ENCODE measurements at regions not wholly inside any gene's neighbourhood (a gene's known extent, or its start where the extent isn't known, plus 50 kb on each side); places are given as distances from the start of the nearest gene placed in this dataset.

DNA sequence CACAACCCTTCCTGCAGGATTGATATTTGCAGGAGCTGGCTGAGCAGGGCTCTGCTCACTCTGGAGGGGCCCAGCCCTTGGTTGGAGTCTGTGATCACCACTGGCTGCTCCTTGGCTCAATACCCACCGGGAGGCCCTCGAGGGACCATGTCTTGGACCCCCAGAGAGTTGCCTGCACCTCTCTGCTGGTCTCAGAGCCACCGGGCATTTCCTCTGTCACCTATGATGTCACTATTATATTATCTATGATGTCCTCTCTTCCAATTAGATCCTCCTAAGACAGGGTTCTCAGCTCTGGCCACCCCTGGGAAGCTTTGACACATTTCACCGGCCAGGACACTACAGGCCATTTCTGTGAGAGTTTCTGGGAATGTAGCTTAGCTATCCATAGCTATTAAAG is 113.1 kb downstream of the PDCL3 start:
- no peak overlapping the region for H3K4me3 ChIP-seq (ENCODE audit: low read depth, low read length, poor library complexity, severe bottlenecking)
- H3K9ac ChIP-seq (ENCODE audit: low read length), result no peak overlapping the region
- no peaks in the 10 kb centered on the region for H3K9me3 ChIP-seq (ENCODE audit: low read length)
- no peaks in the 10 kb centered on the region for H3K36me3 ChIP-seq (ENCODE audit: insufficient read depth, low read length)
- no peaks in the 10 kb centered on the region for H3K79me2 ChIP-seq (ENCODE audit: insufficient read depth, low read length)
- H3K9me2 ChIP-seq (ENCODE audit: low read depth, low read length), result no peaks in the 10 kb centered on the region
- H3K4me1 ChIP-seq (ENCODE audit: insufficient read depth, low read length, severe bottlenecking), result no peaks in the 10 kb centered on the region
- H2AFZ ChIP-seq (ENCODE audit: low read length), result no peak overlapping the region
- no peaks in the 10 kb centered on the region; the same call in 1 of the 2 replicates for H3K27me3 ChIP-seq (ENCODE audit: insufficient read depth, low read length)
- H3F3A ChIP-seq (ENCODE audit: insufficient read depth, low read length), result no peaks in the 10 kb centered on the region
- TF ChIP-seq CTCF (IDR thresholded peaks at IDR 0.05; ENCODE audit: low read length), result no peak
- no peak for TF ChIP-seq EZH2 (IDR thresholded peaks at IDR 0.05; ENCODE audit: borderline replicate concordance, low read length)
- H3K4me2 ChIP-seq (ENCODE audit: low read length), result no peak overlapping the region
- no peaks in the 10 kb centered on the region for H4K20me1 ChIP-seq (ENCODE audit: insufficient read depth, low read length)
- no peak overlapping the region for H3K27ac ChIP-seq (ENCODE audit: low read depth, low read length, poor library complexity, severe bottlenecking)

DNA sequence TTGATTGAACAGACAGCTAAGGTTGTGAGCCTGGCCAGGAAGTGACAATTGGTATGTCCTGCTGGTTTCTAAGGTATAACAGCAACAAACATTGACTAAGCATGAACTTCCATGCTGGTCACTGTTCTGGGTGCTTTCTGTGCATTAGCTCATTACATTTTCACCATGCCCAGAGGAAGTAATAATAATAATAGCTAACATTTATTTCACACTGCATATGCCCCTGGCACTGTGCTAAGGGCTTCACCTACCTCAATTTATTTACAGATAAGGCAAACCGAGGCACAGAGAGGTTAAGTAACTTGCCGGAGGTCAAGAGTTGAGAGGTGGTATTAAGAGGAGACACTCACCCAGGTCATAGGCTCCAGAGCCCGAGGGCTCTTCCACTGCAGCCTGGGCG is 113.6 kb downstream of the PDCL3 start:
- no peak overlapping the region for H3K27ac ChIP-seq (ENCODE audit: low read depth, low read length, poor library complexity, severe bottlenecking)
- H3K4me1 ChIP-seq (ENCODE audit: insufficient read depth, low read length, severe bottlenecking), result no peaks in the 10 kb centered on the region
- no peaks in the 10 kb centered on the region for H3K9me2 ChIP-seq (ENCODE audit: low read depth, low read length)
- H3F3A ChIP-seq (ENCODE audit: insufficient read depth, low read length), result no peaks in the 10 kb centered on the region
- H3K4me3 ChIP-seq (ENCODE audit: low read depth, low read length, poor library complexity, severe bottlenecking), result no peak overlapping the region
- no peaks in the 10 kb centered on the region for H3K9me3 ChIP-seq (ENCODE audit: low read length)
- TF ChIP-seq EZH2 (IDR thresholded peaks at IDR 0.05; ENCODE audit: borderline replicate concordance, low read length) (no peak), CTCF (IDR thresholded peaks at IDR 0.05; ENCODE audit: low read length) (no peak)
- no peaks in the 10 kb centered on the region for H4K20me1 ChIP-seq (ENCODE audit: insufficient read depth, low read length)
- H3K4me2 ChIP-seq (ENCODE audit: low read length), result no peak overlapping the region
- H3K27me3 ChIP-seq (ENCODE audit: insufficient read depth, low read length), result no peaks in the 10 kb centered on the region; the same call in 1 of the 2 replicates
- H3K36me3 ChIP-seq (ENCODE audit: insufficient read depth, low read length), result no peaks in the 10 kb centered on the region
- H2AFZ ChIP-seq (ENCODE audit: low read length), result no peak overlapping the region
- no peak overlapping the region for H3K9ac ChIP-seq (ENCODE audit: low read length)
- no peaks in the 10 kb centered on the region for H3K79me2 ChIP-seq (ENCODE audit: insufficient read depth, low read length)

- Histone ChIP-seq H3K9me3 (ENCODE audit: low read length) (no peaks in the 10 kb centered on the region), H3F3A (ENCODE audit: insufficient read depth, low read length) (no peaks in the 10 kb centered on the region), H2AFZ (ENCODE audit: low read length) (no peak overlapping the region), H3K4me2 (ENCODE audit: low read length) (no peak overlapping the region), H3K79me2 (ENCODE audit: insufficient read depth, low read length) (no peaks in the 10 kb centered on the region), H3K36me3 (ENCODE audit: insufficient read depth, low read length) (no peaks in the 10 kb centered on the region), H3K9me2 (ENCODE audit: low read depth, low read length) (no peaks in the 10 kb centered on the region), H3K4me3 (ENCODE audit: low read depth, low read length, poor library complexity, severe bottlenecking) (no peak overlapping the region), H3K27ac (ENCODE audit: low read depth, low read length, poor library complexity, severe bottlenecking) (no peak overlapping the region), H4K20me1 (ENCODE audit: insufficient read depth, low read length) (no peaks in the 10 kb centered on the region), H3K27me3 (ENCODE audit: insufficient read depth, low read length) (no peaks in the 10 kb centered on the region; the same call in 1 of the 2 replicates), H3K9ac (ENCODE audit: low read length) (no peak overlapping the region), H3K4me1 (ENCODE audit: insufficient read depth, low read length, severe bottlenecking) (no peaks in the 10 kb centered on the region)
- TF ChIP-seq CTCF (IDR thresholded peaks at IDR 0.05; ENCODE audit: low read length) (no peak), EZH2 (IDR thresholded peaks at IDR 0.05; ENCODE audit: borderline replicate concordance, low read length) (no peak)
Measured at GRCh38 chr2:100677611-100678185, 114.9 kb downstream of the PDCL3 start.

Data from OCI-LY1 (cell line).